ENCODE measurements at regions not wholly inside any gene's neighbourhood (a gene's known extent, or its start where the extent isn't known, plus 50 kb on each side); places are given as distances from the start of the nearest gene placed in this dataset.

GRCh38 chr20:6916938-6917337 is 149.5 kb downstream of the BMP2 start:
- TF ChIP-seq CTCF (conservative IDR thresholded peaks at IDR 0.05; ENCODE audit: low read length) (no peak), EZH2phosphoT487 (IDR thresholded peaks at IDR 0.05; ENCODE audit: borderline replicate concordance) (no peak)
